ENCODE measurements at regions not wholly inside any gene's neighbourhood (a gene's known extent, or its start where the extent isn't known, plus 50 kb on each side); places are given as distances from the start of the nearest gene placed in this dataset.

- DNase-seq = no peak
- TF ChIP-seq, protein P1, sequence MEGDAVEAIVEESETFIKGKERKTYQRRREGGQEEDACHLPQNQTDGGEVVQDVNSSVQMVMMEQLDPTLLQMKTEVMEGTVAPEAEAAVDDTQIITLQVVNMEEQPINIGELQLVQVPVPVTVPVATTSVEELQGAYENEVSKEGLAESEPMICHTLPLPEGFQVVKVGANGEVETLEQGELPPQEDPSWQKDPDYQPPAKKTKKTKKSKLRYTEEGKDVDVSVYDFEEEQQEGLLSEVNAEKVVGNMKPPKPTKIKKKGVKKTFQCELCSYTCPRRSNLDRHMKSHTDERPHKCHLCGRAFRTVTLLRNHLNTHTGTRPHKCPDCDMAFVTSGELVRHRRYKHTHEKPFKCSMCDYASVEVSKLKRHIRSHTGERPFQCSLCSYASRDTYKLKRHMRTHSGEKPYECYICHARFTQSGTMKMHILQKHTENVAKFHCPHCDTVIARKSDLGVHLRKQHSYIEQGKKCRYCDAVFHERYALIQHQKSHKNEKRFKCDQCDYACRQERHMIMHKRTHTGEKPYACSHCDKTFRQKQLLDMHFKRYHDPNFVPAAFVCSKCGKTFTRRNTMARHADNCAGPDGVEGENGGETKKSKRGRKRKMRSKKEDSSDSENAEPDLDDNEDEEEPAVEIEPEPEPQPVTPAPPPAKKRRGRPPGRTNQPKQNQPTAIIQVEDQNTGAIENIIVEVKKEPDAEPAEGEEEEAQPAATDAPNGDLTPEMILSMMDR (conservative IDR thresholded peaks at IDR 0.05) = no peak
- Mint-ChIP-seq H3K27ac (no peak overlapping the region), H3K4me3 (no peak overlapping the region), H3K36me3 (ENCODE audit: low read depth) (no peaks in the 10 kb centered on the region), H3K4me1 (no peaks in the 10 kb centered on the region), H3K9me3 (no peaks in the 10 kb centered on the region), H3K27me3 (ENCODE audit: insufficient read depth) (no peaks in the 10 kb centered on the region)
- Histone ChIP-seq H3K4me1 (ENCODE audit: control insufficient read depth, insufficient read depth, low read length) (no peaks in the 10 kb centered on the region), H3K9me3 (ENCODE audit: control insufficient read depth, low read length) (no peaks in the 10 kb centered on the region), H3K9ac (ENCODE audit: extremely low read depth, low read length, poor library complexity, severe bottlenecking) (no peak overlapping the region), H3K27ac (ENCODE audit: low read depth, low read length) (no peak overlapping the region), H3K27me3 (ENCODE audit: control insufficient read depth, insufficient read depth, low read length, poor library complexity, severe bottlenecking) (no peaks in the 10 kb centered on the region), H3K36me3 (ENCODE audit: control insufficient read depth, insufficient read depth, low read length) (no peaks in the 10 kb centered on the region), H3K4me3 (ENCODE audit: low read length) (no peak overlapping the region)
- WGBS, 2 experiments (ENCODE audit: insufficient coverage in 1 of 2, insufficient read length in 1 of 2) = 100% methylated on average over 1 of the region's 1 CpG; no CpG with 5 or more reads in 1 of the 2 experiments
These were observed 144.1 kb downstream of the PLK2 start for GRCh38 chr5:58315794-58316193.

- DNase-seq = no peak
- H3K9me3 Mint-ChIP-seq = no peaks in the 10 kb centered on the region
- no peaks in the 10 kb centered on the region for H3K4me1 Mint-ChIP-seq
- Histone ChIP-seq H3K4me1 (ENCODE audit: control insufficient read depth, insufficient read depth, low read length) (no peaks in the 10 kb centered on the region), H3K9me3 (ENCODE audit: control insufficient read depth, low read length) (no peaks in the 10 kb centered on the region), H3K4me3 (ENCODE audit: low read length) (no peak overlapping the region), H3K27me3 (ENCODE audit: control insufficient read depth, insufficient read depth, low read length, poor library complexity, severe bottlenecking) (no peaks in the 10 kb centered on the region), H3K36me3 (ENCODE audit: control insufficient read depth, insufficient read depth, low read length) (no peaks in the 10 kb centered on the region), H3K9ac (ENCODE audit: extremely low read depth, low read length, poor library complexity, severe bottlenecking) (no peak overlapping the region), H3K27ac (ENCODE audit: low read depth, low read length) (no peak overlapping the region)
- H3K36me3 Mint-ChIP-seq (ENCODE audit: low read depth) = no peaks in the 10 kb centered on the region
- no peaks in the 10 kb centered on the region for H3K27me3 Mint-ChIP-seq (ENCODE audit: insufficient read depth)
- no peak overlapping the region for H3K4me3 Mint-ChIP-seq
- WGBS, 2 experiments (ENCODE audit: insufficient coverage in 1 of 2, insufficient read length in 1 of 2) = 97 to 100% methylated on average over 4 of the region's 4 CpGs
- TF ChIP-seq, protein P1 (conservative IDR thresholded peaks at IDR 0.05) = no peak
- no peak overlapping the region for H3K27ac Mint-ChIP-seq
These were observed 145.3 kb downstream of the PLK2 start for GRCh38 chr5:58314356-58315210.

- no peaks in the 10 kb centered on the region for H3K4me1 Mint-ChIP-seq
- Histone ChIP-seq H3K4me1 (ENCODE audit: control insufficient read depth, insufficient read depth, low read length) (no peaks in the 10 kb centered on the region), H3K9me3 (ENCODE audit: control insufficient read depth, low read length) (no peaks in the 10 kb centered on the region), H3K36me3 (ENCODE audit: control insufficient read depth, insufficient read depth, low read length) (no peaks in the 10 kb centered on the region), H3K4me3 (ENCODE audit: low read length) (no peak overlapping the region), H3K27me3 (ENCODE audit: control insufficient read depth, insufficient read depth, low read length, poor library complexity, severe bottlenecking) (no peaks in the 10 kb centered on the region), H3K27ac (ENCODE audit: low read depth, low read length) (no peak overlapping the region), H3K9ac (ENCODE audit: extremely low read depth, low read length, poor library complexity, severe bottlenecking) (no peak overlapping the region)
- no peak overlapping the region for H3K4me3 Mint-ChIP-seq
- TF ChIP-seq, protein P1 (conservative IDR thresholded peaks at IDR 0.05) = no peak
- DNase-seq = no peak
- no peaks in the 10 kb centered on the region for H3K27me3 Mint-ChIP-seq (ENCODE audit: insufficient read depth)
- H3K9me3 Mint-ChIP-seq = no peaks in the 10 kb centered on the region
- H3K36me3 Mint-ChIP-seq (ENCODE audit: low read depth) = no peaks in the 10 kb centered on the region
- WGBS, 2 experiments (ENCODE audit: insufficient coverage in 1 of 2, insufficient read length in 1 of 2) = 98 to 100% methylated on average over 1 to 5 of the region's 5 CpGs
- no peak overlapping the region for H3K27ac Mint-ChIP-seq
These were observed 147.6 kb downstream of the PLK2 start for GRCh38 chr5:58312299-58312698.

Measured in endodermal cell (in vitro differentiated cells).